GM19351 (cell line): ENCODE measurements at regions not wholly inside any gene's neighbourhood (a gene's known extent, or its start where the extent isn't known, plus 50 kb on each side); places are given as distances from the start of the nearest gene placed in this dataset.

Source experiments
- ATAC-seq: cut with Tn5 transposase; IDR thresholded peaks from one replicate; pipeline ENCODE4 v1.9.1; 2021; ENCODE audit warnings: mild to moderate bottlenecking, moderate library complexity; ENCODE audit not compliant: unreplicated experiment

GRCh38 chr10:117669122-117669521, 126.6 kb downstream of the EMX2 start:
- ATAC-seq, result no peak

GRCh38 chr10:117670116-117670904, 127.8 kb downstream of the EMX2 start:
- no peak for ATAC-seq

- no peak for ATAC-seq
Observed at GRCh38 chr10:117673230-117674010, 130.9 kb downstream of the EMX2 start.

GRCh38 chr10:117674201-117674600, 131.7 kb downstream of the EMX2 start:
- ATAC-seq, result no peak

GRCh38 chr10:117674646-117675045, 132.1 kb downstream of the EMX2 start:
- ATAC-seq, result no peak

GRCh38 chr10:117675514-117676055, 133.0 kb downstream of the EMX2 start:
- no peak for ATAC-seq

- ATAC-seq, result no peak
Observed at GRCh38 chr10:117677239-117677638, 134.7 kb downstream of the EMX2 start.

GRCh38 chr10:117677890-117678500, 135.4 kb downstream of the EMX2 start:
- no peak for ATAC-seq

- ATAC-seq, result no peak
Observed at GRCh38 chr10:117680601-117681000, 138.1 kb downstream of the EMX2 start.

- ATAC-seq, result no peak
Observed at GRCh38 chr10:117681104-117681503, 138.6 kb downstream of the EMX2 start.

GRCh38 chr10:117684046-117684610, 141.6 kb downstream of the EMX2 start:
- no peak for ATAC-seq

GRCh38 chr10:117684672-117685211, 142.2 kb downstream of the EMX2 start:
- no peak for ATAC-seq

- no peak for ATAC-seq
Observed at GRCh38 chr10:117685431-117685830, 142.9 kb downstream of the EMX2 start.

GRCh38 chr10:117686606-117687005, 144.1 kb downstream of the EMX2 start:
- ATAC-seq, result no peak

- no peak for ATAC-seq
Observed at GRCh38 chr10:117688358-117688757, 145.8 kb downstream of the EMX2 start.

GRCh38 chr10:117689566-117689965, 147.0 kb downstream of the EMX2 start:
- no peak for ATAC-seq

- no peak for ATAC-seq
Observed at GRCh38 chr10:117690359-117690758, 147.8 kb downstream of the EMX2 start.

GRCh38 chr10:117694190-117694589, 151.6 kb downstream of the EMX2 start:
- no peak for ATAC-seq

- ATAC-seq, result no peak
Observed at GRCh38 chr10:117697402-117697801, 154.9 kb downstream of the EMX2 start.

GRCh38 chr10:117698809-117699208, 156.3 kb downstream of the EMX2 start:
- no peak for ATAC-seq
